GM23338 (cell line): ENCODE measurements at regions not wholly inside any gene's neighbourhood (a gene's known extent, or its start where the extent isn't known, plus 50 kb on each side); places are given as distances from the start of the nearest gene placed in this dataset.

Experiments
- ATAC-seq: fragments of 200-7000 bp; cut with Tn5 transposase; 3 replicates; pipeline ENCODE4 v1.9.1; 2020
- DNase-seq: peaks from one replicate; pipeline ENCODE4 v3.0.0-alpha.2; 2015; ENCODE audit warnings: low spot score
- H2AFZ ChIP-seq: fragments of 200-600 bp; sonication (generic); 2 replicates; pipeline ENCODE4 v1.8.0; 2016; ENCODE audit warnings: antibody characterized with exemption, mild to moderate bottlenecking, moderate library complexity
- H3F3A ChIP-seq: fragments of 200-600 bp; sonication (generic); replicated peaks from 2 replicates; pipeline ENCODE4 v1.8.0; 2017; ENCODE audit warnings: antibody characterized with exemption, mixed run types, low read depth
- H3K27ac ChIP-seq: fragments of 200-600 bp; sonication (generic); 2 replicates; pipeline ENCODE4 v1.6.1; 2016; ENCODE audit warnings: low read depth
- H3K27me3 ChIP-seq: fragments of 200-600 bp; sonication (generic); 2 replicates; pipeline ENCODE4 v1.8.0; 2016; ENCODE audit warnings: mild to moderate bottlenecking, mixed run types, moderate library complexity; ENCODE audit not compliant: insufficient read depth
- H3K36me3 ChIP-seq: fragments of 200-600 bp; sonication (generic); 2 replicates; pipeline ENCODE4 v1.8.0; 2016; ENCODE audit warnings: mild to moderate bottlenecking; ENCODE audit not compliant: insufficient read depth
- H3K4me1 ChIP-seq: fragments of 200-600 bp; sonication (generic); 2 replicates; pipeline ENCODE4 v1.8.0; 2016; ENCODE audit warnings: mild to moderate bottlenecking, moderate library complexity; ENCODE audit not compliant: insufficient read depth
- H3K4me2 ChIP-seq: fragments of 200-600 bp; sonication (generic); 2 replicates; pipeline ENCODE4 v1.7.1; 2017; ENCODE audit warnings: mixed run types
- H3K4me3 ChIP-seq: fragments of 200-600 bp; sonication (generic); 2 replicates; pipeline ENCODE4 v1.6.1; 2016; ENCODE audit warnings: mixed run types
- H3K79me2 ChIP-seq: fragments of 200-600 bp; sonication (generic); replicated peaks from 2 replicates; pipeline ENCODE4 v1.8.0; 2017; ENCODE audit warnings: mild to moderate bottlenecking; ENCODE audit not compliant: insufficient read depth
- H3K9me2 ChIP-seq: fragments of 200-600 bp; sonication (generic); 2 replicates; pipeline ENCODE4 v1.8.0; 2017; ENCODE audit not compliant: insufficient read depth
- H4K20me1 ChIP-seq: fragments of 200-600 bp; sonication (generic); replicated peaks from 2 replicates; pipeline ENCODE4 v1.8.0; 2017; ENCODE audit warnings: mild to moderate bottlenecking; ENCODE audit not compliant: insufficient read depth
- H3K27ac Mint-ChIP-seq: 2 replicates; pipeline ENCODE4 v1.8.0; 2020; ENCODE audit warnings: inconsistent platforms, mild to moderate bottlenecking, moderate library complexity, mixed read lengths
- H3K27me3 Mint-ChIP-seq: 3 replicates; pipeline ENCODE4 v1.8.0; 2022; ENCODE audit warnings: low read depth, mild to moderate bottlenecking, moderate library complexity, mixed read lengths, inconsistent platforms; ENCODE audit not compliant: insufficient read depth, poor library complexity
- H3K36me3 Mint-ChIP-seq: 3 replicates; pipeline ENCODE4 v1.8.0; 2021; ENCODE audit warnings: low read depth, mild to moderate bottlenecking, inconsistent platforms, moderate library complexity, mixed read lengths
- H3K4me1 Mint-ChIP-seq: 3 replicates; pipeline ENCODE4 v1.8.0; 2020; ENCODE audit warnings: mild to moderate bottlenecking, inconsistent platforms, mixed read lengths
- H3K4me3 Mint-ChIP-seq: 3 replicates; pipeline ENCODE4 v1.8.0; 2021; ENCODE audit warnings: moderate library complexity, mild to moderate bottlenecking, inconsistent platforms, mixed read lengths
- H3K9me3 Mint-ChIP-seq: 3 replicates; pipeline ENCODE4 v1.8.0; 2020; ENCODE audit warnings: moderate library complexity, mild to moderate bottlenecking, inconsistent platforms, mixed read lengths
- CREB1 ChIP-seq: fragments of 250-450 bp; sonication (Bioruptor Pico); IDR thresholded peaks from 2 replicates; pipeline ENCODE4 v1.5.0; 2020; ENCODE audit warnings: low read depth, mild to moderate bottlenecking, moderate library complexity
- EZH2 ChIP-seq: fragments of 200-600 bp; sonication (generic); IDR thresholded peaks from one replicate; pipeline ENCODE4 v1.8.0; 2017; ENCODE audit warnings: antibody characterized with exemption, mild to moderate bottlenecking, low read depth; ENCODE audit not compliant: unreplicated experiment
- EZH2phosphoT487 ChIP-seq: fragments of 200-600 bp; sonication (generic); IDR thresholded peaks from one replicate; pipeline ENCODE4 v1.8.1; 2018; ENCODE audit warnings: antibody characterized with exemption; ENCODE audit not compliant: unreplicated experiment
- JUNB ChIP-seq: IDR thresholded peaks from one replicate; pipeline ENCODE4 v1.6.1; 2016; ENCODE audit warnings: antibody characterized with exemption; ENCODE audit not compliant: unreplicated experiment
- NANOG ChIP-seq: IDR thresholded peaks from 2 replicates; pipeline ENCODE4 v1.6.1; 2016; ENCODE audit warnings: antibody characterized with exemption, borderline replicate concordance
- POLR2AphosphoS5 ChIP-seq: IDR thresholded peaks from 2 replicates; pipeline ENCODE4 v1.6.1; 2016; ENCODE audit warnings: antibody characterized with exemption, low read depth
- STAT1 ChIP-seq: IDR thresholded peaks from one replicate; pipeline ENCODE4 v1.6.1; 2016; ENCODE audit warnings: antibody characterized with exemption; ENCODE audit not compliant: unreplicated experiment
- ZNF114 ChIP-seq: fragments of 250-450 bp; sonication (Bioruptor Pico); IDR thresholded peaks from 2 replicates; pipeline ENCODE4 v1.5.0; 2020; ENCODE audit warnings: mild to moderate bottlenecking, moderate library complexity
- TF ChIP-seq, protein P1 (sequence below): fragments of 250-450 bp; sonication (Bioruptor Pico); IDR thresholded peaks from 2 replicates; pipeline ENCODE4 v1.5.0; 2020; ENCODE audit warnings: mild to moderate bottlenecking, moderate library complexity
- TF ChIP-seq, protein P2 (sequence below): IDR thresholded peaks from one replicate; pipeline ENCODE4 v1.6.1; 2018; ENCODE audit warnings: antibody characterized with exemption; ENCODE audit not compliant: unreplicated experiment
- TF ChIP-seq, protein P3 (sequence below), 2 experiments: fragments of 200-600 bp in 1 of 2; sonication (generic) in 1 of 2; conservative IDR thresholded peaks; 2 replicates each; pipeline versions ENCODE4 v1.5.1 to v1.6.1; 2016 to 2017; ENCODE audit warnings: antibody characterized with exemption in 2 of 2, low read depth in 2 of 2, mild to moderate bottlenecking in 2 of 2, moderate library complexity in 1 of 2

DNA sequence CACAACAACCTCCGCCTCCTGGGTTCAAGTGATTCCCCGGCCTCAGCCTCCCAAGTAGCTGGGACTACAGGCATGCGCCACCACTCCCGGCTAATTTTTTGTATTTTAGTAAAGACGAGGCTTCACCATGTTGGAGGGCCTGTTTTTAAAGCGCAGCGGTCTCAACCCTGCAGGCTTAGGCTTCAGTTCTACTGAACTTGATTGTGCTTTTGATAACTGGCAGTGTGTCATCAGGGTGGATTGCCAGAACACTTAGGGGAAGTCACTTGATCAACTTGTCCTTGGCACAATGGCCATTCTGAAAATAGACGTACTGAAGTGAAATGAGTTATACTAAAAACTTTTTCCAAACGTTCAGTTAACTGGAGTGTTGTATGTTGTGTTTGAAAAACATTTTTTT, 472.2 kb downstream of the KLF5 start:
- no peak overlapping the region for H3K4me2 ChIP-seq
- ATAC-seq (no peak), DNase-seq (no peak)
- no peaks in the 10 kb centered on the region for H3K4me1 ChIP-seq
- no peak overlapping the region for H3K27ac Mint-ChIP-seq
- H2AFZ ChIP-seq = 0 out of 2 replicates have a peak overlapping the region, but pooled peaks have one; percentile 18
- H3K4me3 Mint-ChIP-seq = no peak overlapping the region
- no peak for TF ChIP-seq STAT1
- no peaks in the 10 kb centered on the region for H3K79me2 ChIP-seq
- H3K4me3 ChIP-seq = no peak overlapping the region
- no peak overlapping the region for H3K27ac ChIP-seq
- no peaks in the 10 kb centered on the region for H3K36me3 ChIP-seq
- peaks cover 1% of the 10 kb centered on the region for H3K27me3 Mint-ChIP-seq
- no peaks in the 10 kb centered on the region for H3K36me3 Mint-ChIP-seq
- no peaks in the 10 kb centered on the region for H3F3A ChIP-seq
- H4K20me1 ChIP-seq = no peaks in the 10 kb centered on the region
- H3K9me3 Mint-ChIP-seq = no peaks in the 10 kb centered on the region
- H3K27me3 ChIP-seq = no peaks in the 10 kb centered on the region
- H3K4me1 Mint-ChIP-seq = no peaks in the 10 kb centered on the region
- H3K9me2 ChIP-seq = peaks cover 5% of the 10 kb centered on the region; the same call in 1 of the 2 replicates

DNA sequence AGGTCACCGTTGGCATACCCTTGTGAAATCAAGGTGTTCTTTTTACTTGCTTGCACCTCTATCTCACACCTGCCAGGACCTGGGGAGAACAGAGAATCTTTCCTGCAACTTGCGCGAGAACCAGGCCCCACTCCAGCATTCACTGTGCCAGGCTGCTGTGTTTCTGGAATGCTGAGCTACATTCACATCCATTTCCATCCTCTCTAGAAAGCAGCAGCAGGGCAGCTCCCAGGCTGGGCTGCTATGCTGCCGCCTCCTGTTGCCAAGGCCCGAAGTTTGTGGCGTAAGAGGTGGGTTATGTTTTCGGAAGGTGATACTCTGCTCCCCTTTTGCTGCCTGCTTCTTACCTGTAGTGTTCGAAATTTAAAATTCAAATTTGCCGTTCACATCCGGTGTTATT, 464.1 kb downstream of the KLF5 start:
- H3K9me3 Mint-ChIP-seq = no peaks in the 10 kb centered on the region; the same call in 2 of the 3 replicates
- DNase-seq (peak; percentile 34), ATAC-seq (peak; percentile 84)
- H3K4me3 Mint-ChIP-seq = no peak overlapping the region
- H3K4me1 ChIP-seq = peaks cover 12% of the 10 kb centered on the region
- H3K27me3 ChIP-seq = no peaks in the 10 kb centered on the region
- H3K9me2 ChIP-seq = peaks cover 11% of the 10 kb centered on the region
- H3K4me2 ChIP-seq = no peak overlapping the region
- peak overlapping the region; percentile 85; the same call in 1 of the 2 replicates for H2AFZ ChIP-seq
- peaks cover 16% of the 10 kb centered on the region for H3K4me1 Mint-ChIP-seq
- H4K20me1 ChIP-seq = no peaks in the 10 kb centered on the region
- H3K27me3 Mint-ChIP-seq = peaks cover 4% of the 10 kb centered on the region
- 0 out of 2 replicates have a peak overlapping the region, but pooled peaks have one; percentile 37 for H3K27ac ChIP-seq
- no peak overlapping the region; the same call in 1 of the 2 replicates for H3K27ac Mint-ChIP-seq
- H3K36me3 Mint-ChIP-seq = no peaks in the 10 kb centered on the region; the same call in 2 of the 3 replicates
- H3F3A ChIP-seq = peaks cover 4% of the 10 kb centered on the region; the same call in 1 of the 2 replicates
- no peaks in the 10 kb centered on the region for H3K79me2 ChIP-seq
- no peaks in the 10 kb centered on the region for H3K36me3 ChIP-seq
- H3K4me3 ChIP-seq = no peak overlapping the region
- TF ChIP-seq ZNF114 (no peak), POLR2AphosphoS5 (no peak), JUNB (no peak), EZH2 (no peak), NANOG (no peak), CREB1 (CRISPR knock-in tag) (no peak), EZH2phosphoT487 (no peak)
- TF ChIP-seq, protein P1, sequence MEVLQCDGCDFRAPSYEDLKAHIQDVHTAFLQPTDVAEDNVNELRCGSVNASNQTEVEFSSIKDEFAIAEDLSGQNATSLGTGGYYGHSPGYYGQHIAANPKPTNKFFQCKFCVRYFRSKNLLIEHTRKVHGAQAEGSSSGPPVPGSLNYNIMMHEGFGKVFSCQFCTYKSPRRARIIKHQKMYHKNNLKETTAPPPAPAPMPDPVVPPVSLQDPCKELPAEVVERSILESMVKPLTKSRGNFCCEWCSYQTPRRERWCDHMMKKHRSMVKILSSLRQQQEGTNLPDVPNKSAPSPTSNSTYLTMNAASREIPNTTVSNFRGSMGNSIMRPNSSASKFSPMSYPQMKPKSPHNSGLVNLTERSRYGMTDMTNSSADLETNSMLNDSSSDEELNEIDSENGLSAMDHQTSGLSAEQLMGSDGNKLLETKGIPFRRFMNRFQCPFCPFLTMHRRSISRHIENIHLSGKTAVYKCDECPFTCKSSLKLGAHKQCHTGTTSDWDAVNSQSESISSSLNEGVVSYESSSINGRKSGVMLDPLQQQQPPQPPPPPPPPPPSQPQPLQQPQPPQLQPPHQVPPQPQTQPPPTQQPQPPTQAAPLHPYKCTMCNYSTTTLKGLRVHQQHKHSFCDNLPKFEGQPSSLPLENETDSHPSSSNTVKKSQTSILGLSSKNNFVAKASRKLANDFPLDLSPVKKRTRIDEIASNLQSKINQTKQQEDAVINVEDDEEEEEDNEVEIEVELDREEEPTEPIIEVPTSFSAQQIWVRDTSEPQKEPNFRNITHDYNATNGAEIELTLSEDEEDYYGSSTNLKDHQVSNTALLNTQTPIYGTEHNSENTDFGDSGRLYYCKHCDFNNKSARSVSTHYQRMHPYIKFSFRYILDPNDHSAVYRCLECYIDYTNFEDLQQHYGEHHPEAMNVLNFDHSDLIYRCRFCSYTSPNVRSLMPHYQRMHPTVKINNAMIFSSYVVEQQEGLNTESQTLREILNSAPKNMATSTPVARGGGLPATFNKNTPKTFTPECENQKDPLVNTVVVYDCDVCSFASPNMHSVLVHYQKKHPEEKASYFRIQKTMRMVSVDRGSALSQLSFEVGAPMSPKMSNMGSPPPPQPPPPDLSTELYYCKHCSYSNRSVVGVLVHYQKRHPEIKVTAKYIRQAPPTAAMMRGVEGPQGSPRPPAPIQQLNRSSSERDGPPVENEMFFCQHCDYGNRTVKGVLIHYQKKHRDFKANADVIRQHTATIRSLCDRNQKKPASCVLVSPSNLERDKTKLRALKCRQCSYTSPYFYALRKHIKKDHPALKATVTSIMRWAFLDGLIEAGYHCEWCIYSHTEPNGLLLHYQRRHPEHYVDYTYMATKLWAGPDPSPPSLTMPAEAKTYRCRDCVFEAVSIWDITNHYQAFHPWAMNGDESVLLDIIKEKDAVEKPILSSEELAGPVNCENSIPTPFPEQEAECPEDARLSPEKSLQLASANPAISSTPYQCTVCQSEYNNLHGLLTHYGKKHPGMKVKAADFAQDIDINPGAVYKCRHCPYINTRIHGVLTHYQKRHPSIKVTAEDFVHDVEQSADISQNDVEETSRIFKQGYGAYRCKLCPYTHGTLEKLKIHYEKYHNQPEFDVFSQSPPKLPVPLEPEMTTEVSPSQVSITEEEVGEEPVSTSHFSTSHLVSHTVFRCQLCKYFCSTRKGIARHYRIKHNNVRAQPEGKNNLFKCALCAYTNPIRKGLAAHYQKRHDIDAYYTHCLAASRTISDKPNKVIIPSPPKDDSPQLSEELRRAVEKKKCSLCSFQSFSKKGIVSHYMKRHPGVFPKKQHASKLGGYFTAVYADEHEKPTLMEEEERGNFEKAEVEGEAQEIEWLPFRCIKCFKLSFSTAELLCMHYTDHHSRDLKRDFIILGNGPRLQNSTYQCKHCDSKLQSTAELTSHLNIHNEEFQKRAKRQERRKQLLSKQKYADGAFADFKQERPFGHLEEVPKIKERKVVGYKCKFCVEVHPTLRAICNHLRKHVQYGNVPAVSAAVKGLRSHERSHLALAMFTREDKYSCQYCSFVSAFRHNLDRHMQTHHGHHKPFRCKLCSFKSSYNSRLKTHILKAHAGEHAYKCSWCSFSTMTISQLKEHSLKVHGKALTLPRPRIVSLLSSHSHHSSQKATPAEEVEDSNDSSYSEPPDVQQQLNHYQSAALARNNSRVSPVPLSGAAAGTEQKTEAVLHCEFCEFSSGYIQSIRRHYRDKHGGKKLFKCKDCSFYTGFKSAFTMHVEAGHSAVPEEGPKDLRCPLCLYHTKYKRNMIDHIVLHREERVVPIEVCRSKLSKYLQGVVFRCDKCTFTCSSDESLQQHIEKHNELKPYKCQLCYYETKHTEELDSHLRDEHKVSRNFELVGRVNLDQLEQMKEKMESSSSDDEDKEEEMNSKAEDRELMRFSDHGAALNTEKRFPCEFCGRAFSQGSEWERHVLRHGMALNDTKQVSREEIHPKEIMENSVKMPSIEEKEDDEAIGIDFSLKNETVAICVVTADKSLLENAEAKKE = no peak
- TF ChIP-seq, protein P2, sequence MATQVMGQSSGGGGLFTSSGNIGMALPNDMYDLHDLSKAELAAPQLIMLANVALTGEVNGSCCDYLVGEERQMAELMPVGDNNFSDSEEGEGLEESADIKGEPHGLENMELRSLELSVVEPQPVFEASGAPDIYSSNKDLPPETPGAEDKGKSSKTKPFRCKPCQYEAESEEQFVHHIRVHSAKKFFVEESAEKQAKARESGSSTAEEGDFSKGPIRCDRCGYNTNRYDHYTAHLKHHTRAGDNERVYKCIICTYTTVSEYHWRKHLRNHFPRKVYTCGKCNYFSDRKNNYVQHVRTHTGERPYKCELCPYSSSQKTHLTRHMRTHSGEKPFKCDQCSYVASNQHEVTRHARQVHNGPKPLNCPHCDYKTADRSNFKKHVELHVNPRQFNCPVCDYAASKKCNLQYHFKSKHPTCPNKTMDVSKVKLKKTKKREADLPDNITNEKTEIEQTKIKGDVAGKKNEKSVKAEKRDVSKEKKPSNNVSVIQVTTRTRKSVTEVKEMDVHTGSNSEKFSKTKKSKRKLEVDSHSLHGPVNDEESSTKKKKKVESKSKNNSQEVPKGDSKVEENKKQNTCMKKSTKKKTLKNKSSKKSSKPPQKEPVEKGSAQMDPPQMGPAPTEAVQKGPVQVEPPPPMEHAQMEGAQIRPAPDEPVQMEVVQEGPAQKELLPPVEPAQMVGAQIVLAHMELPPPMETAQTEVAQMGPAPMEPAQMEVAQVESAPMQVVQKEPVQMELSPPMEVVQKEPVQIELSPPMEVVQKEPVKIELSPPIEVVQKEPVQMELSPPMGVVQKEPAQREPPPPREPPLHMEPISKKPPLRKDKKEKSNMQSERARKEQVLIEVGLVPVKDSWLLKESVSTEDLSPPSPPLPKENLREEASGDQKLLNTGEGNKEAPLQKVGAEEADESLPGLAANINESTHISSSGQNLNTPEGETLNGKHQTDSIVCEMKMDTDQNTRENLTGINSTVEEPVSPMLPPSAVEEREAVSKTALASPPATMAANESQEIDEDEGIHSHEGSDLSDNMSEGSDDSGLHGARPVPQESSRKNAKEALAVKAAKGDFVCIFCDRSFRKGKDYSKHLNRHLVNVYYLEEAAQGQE = no peak
- TF ChIP-seq, protein P3, sequence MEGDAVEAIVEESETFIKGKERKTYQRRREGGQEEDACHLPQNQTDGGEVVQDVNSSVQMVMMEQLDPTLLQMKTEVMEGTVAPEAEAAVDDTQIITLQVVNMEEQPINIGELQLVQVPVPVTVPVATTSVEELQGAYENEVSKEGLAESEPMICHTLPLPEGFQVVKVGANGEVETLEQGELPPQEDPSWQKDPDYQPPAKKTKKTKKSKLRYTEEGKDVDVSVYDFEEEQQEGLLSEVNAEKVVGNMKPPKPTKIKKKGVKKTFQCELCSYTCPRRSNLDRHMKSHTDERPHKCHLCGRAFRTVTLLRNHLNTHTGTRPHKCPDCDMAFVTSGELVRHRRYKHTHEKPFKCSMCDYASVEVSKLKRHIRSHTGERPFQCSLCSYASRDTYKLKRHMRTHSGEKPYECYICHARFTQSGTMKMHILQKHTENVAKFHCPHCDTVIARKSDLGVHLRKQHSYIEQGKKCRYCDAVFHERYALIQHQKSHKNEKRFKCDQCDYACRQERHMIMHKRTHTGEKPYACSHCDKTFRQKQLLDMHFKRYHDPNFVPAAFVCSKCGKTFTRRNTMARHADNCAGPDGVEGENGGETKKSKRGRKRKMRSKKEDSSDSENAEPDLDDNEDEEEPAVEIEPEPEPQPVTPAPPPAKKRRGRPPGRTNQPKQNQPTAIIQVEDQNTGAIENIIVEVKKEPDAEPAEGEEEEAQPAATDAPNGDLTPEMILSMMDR (conservative IDR thresholded peaks at IDR 0.05; ENCODE audit: low read depth in 2 of 2) = no peak
